Activated CD8-positive, alpha-beta memory T cell treated with anti-CD3 and anti-CD28 coated beads, Interleukin-2, amount 50 U/mL, for 48 hours (primary cell): ENCODE measurements at regions not wholly inside any gene's neighbourhood (a gene's known extent, or its start where the extent isn't known, plus 50 kb on each side); places are given as distances from the start of the nearest gene placed in this dataset.
"Not testable (repeated sequence)": the region's sequence is repeated elsewhere in the genome, so short reads cannot be mapped to it uniquely, and the experiment has no call there.

Experiments
- DNase-seq: peaks from one replicate; pipeline ENCODE4 v3.0.0-alpha.2; 2020

DNA sequence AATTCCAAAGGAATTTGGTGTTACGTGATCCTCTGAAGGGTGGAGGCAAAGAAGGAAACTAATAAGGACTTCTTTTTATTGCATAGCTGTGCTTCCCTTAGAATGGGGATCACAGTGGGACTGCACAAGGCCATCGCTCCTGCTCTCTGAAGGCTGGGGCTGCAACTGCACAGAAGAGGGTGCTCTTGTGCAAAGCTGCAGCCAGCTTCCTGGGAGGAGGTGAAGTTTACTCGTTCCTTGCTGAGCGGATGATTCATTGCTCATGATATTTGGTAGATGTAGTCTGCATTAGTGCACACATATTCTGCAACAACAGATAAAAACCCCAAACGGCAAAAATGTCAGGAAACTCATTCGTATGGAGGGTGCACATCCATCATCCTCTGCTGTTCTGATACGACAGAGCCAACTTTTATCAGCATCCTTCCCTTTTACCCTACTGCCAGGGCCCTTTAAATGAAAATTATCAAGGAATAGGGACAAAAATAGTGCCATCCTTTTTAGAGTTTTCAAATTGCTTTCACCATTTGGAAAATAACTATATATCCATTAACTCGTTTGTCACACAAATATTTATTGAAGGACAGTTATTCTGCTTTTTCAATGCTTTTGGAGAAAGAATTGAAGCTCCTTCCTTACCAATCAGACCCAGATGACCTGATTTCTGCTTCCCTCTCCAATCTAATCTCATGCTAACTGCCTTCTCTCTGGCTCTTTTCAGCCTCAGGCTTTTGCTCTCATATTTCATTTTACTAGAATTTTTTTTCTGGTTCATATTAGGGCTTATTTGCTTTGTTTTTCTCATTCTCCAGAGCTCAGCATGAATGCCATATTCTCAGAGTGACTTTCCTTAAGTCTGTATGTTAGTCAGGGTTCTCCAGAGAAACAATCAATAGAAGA is 263.6 kb downstream of the DUSP10 start:
- peak; percentile 59 for DNase-seq

DNA sequence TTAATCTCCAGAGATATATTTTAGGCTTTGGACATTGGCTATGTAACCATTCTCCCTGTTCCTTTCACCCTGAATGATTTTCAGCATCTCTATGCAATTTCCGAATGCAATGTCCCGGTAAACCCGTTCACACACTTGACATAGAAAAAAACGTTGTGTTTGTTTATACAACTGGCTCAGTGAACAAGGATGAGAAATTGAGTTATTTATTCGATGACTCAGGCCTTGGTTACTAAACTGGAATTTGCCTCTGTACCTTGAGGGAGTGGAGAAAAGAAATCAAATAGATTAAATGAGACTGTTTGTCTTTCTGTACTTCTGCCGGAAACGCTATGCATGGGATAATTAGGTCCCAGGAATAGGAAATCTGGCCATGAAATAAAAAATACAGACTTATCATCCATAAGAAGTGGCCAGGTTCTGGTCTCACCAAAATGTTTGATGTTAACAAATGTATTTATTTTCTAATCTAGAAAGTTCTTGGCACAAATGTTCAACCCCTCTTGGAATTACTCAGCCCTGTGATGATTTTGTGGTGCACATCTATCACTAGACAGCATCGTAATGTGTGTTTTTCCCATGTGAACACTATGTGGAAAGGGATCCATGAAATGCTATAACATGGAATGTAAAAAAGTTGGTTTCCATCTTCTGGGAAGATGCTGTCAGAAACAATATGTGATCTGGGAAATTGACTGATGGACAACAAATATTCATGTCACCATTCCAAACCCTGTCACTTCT is 253.9 kb downstream of the DUSP10 start:
- DNase-seq, result no peak

DNA sequence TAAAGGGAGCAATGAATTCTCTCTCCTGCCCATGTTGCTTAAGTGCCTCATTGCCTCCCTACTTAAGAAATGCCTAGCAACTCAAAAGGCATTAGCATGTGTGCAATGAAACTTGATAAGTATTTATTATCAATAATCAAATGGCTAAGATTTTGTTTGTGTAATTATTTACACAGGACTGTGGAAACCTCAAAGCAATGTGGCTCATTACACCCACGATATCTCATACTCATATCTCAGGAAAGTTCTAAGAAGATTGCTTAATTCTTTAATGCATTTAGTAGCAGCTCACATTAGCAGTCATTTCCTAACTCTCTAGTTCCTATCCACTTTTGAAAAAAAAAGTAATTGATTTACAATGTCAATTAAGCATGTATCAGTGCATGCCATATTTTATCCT is 253.3 kb downstream of the DUSP10 start:
- DNase-seq, result no peak

DNA sequence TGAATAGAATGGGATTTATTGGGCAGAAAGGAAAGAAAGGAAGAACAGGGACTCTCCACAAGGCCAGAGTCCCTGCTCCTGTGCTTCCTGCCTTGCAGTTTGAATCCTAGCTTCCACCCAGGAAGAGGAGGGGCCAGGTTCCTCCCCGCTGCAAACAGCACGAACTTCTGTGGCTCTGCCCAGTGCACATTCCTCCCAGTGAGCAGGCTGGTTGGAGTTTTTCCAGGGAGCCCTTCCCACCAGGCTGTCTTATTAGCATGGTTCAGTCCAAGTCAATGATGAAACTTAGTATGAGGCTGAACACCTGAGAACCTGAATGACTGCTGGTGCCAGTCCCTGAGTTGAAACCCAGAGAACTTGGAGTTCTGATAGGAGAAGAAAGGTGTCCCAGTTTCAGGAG is 247.2 kb downstream of the DUSP10 start:
- DNase-seq, result no peak

DNA sequence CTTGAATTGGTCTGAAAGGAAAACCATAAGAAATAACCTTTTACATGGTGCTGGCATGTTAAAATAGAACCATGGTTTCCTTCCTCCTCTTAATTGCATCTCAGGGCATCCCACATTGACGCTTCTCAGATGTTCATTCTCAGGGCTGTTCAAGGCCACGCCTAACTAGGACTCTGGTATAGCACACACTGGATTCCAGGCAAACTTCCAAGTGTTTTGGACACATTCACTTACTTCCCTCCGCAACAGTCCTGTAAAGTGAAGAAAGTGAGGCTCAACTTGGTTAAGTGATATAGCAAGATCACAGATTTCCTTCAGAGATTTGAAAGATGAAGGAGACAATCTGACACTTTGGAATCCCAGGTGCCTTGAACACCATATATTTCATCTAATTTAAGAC is 244.8 kb downstream of the DUSP10 start:
- no peak for DNase-seq

DNA sequence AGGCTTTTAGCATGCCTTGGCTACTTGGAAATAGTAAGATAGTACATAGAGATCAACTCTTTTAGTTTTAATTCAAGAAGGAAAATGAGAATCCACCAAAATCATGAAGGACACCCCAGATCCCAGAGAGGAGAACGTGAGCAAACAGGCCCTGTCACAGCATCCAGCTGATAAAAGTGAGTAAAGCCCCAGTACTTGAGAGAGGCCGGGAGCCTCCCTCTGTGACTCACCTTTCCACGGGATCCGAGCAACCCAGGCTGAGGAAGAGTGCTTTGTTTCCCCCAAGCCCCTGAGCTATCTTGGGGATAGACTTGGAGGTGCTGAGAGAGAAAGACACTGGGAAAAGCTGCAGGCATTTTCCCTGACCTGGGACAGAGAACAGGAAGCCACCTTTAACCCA is 238.6 kb downstream of the DUSP10 start:
- DNase-seq, result no peak

DNA sequence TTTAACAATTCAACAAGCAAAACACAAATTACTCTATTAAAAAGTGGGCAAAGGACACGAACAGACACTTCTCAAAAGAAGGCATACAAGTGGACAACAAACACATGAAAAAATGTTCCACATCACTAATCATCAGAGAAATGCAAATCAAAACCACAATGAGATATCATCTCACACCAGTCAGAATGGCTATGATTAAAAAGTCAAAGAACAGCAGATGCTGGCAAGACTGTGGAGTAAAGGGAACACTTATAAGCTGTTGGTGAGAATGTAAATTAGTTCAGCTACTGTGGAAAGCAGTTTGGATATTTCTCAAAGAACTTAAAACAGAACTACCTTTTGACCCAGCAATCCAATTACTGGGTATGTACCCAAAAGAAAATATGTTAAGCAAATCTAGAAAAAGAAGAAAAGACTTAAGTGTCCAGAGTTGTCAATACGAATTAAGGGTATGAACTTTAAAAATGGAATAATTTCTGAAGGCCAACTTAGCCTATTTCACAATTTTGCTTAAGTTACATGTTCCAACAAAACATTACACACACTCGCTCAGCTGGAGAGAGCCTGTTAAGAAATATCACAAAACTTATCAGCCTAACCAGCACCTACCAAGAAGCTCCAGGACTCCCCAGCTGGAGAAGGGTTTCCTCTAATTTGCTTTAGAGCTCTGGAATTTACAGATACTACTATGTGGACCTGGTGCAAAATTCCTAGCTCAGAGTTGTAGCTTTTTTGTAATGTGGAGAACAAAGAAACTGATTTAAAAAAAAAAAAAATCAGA is 232.1 kb downstream of the DUSP10 start:
- no peak for DNase-seq

DNA sequence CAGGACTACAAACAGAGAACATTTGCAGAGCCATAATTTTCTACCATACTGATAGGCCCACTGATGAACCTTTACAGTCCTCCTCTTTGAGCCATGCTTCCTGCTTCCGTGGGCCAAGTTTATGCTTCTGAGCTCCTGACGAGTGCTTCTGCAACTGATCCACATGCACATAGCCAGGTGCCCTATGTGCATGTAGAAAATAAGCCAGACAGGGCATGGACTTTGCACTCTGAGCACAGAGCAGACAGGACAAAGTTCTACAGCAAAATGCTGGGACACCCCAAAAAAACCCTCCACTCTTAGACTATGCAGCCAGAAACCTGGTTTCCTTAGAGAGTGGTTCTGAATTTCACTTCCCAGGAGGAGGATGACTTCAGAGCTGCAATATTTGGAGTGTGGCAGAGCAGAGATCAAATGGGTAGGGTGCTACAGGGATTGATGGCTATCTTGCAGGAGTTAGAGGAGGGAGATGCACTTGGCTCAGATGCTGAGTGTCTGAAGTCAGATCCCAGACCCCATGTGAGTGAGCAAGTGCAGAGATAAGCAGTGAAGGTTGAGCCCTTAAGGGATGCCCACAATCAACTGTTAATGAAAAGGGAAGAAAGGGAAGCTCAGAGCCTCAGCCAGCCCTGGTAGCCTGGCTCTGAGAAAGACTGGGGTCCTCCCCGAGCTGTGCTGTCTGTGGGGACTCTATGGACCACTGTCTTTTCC is 230.9 kb downstream of the DUSP10 start:
- DNase-seq, result no peak

DNA sequence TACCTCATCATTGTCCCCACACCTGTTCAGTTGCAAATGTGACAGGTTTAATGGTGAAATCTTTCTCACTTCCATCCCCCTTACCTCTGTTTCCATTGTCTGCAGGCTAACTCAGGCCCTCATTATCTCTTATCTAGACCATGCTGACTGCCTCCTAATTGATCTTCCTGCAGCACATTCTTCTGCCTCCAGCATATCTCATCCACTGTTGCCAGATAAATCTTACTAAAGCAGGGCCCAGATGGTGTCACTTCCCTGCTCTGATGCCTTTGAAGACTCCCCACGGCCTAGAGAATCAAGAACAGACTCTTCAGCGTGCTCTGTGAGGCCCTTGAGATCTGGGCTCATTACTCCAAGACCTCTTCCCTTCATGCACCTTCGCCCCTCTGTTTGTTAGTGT is 230.1 kb downstream of the DUSP10 start:
- DNase-seq, result no peak

DNA sequence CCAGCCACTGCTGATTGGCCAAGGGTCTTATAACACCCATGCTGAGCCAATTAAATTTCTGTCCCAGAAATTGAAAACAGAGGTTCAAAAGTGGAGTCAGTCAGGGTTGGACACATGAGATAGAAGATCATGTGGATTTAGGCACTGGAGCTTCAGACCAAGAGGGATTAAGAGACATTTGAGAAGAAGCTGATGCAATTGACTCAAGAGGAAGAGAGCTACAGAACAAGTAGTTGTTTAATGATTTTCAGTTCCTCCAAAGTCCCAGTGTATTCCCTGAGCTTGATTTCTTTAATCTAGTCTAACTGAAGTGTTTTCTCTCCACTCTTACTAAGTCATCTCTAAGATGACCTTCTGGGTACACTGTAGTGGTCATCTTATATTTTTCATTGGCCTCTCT is 227.1 kb downstream of the DUSP10 start:
- no peak for DNase-seq

DNA sequence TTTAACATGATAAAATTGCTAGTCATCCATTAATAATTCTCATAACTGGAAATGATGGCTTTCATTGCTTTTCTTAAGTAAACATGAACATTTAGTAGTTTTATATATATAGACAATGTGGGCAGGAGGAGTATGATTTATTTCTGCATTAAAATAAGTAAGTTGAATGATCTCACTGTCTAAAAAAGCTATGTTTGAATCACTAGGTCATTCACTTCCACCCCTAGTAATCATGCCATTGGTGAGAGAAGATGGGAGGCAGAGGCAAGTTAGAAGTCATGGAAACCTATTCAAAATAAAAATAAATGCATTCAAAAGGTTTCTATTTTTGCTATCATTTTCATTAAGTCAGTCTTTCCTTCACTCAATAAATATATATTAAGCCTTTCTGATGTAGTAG is 226.4 kb downstream of the DUSP10 start:
- no peak for DNase-seq

DNA sequence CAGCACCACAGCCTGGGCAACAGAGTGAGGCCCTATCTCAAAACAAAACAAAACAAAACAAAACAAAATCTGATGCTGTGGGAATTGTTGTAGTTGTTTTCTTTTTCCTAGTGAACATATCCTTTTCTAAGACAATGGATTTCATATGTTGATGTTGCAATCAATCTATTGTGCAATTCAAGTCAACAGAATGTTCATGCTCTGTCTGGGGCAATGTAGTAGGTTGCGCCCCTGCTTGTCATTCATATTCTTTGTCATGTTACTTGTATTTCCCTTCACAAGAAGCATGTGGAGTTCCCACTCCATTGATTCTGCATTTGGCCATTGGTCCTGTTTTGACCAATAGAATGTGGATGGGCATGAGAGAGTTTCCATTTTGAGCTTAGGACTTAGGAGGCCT is 223.9 kb downstream of the DUSP10 start:
- no peak for DNase-seq

DNA sequence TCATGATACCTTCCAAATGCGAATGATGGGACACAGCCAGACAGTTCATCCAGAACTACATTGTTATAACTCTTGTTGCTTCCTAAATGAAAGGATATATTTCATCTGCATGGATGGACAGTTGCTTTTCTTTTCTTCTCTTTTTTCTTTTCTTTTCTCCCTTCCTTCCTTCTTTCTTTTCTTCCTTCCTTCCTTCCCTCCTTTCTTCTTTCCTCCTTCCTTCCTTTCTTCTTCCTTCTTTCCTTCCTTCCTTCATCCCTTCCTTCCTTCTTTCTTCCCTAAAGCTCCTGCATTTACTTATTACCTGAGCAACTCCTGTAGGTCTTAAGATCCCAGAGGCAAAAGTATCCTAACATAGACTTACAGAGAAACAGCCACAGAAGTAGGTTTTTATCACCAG is 221.6 kb downstream of the DUSP10 start:
- no peak for DNase-seq

DNA sequence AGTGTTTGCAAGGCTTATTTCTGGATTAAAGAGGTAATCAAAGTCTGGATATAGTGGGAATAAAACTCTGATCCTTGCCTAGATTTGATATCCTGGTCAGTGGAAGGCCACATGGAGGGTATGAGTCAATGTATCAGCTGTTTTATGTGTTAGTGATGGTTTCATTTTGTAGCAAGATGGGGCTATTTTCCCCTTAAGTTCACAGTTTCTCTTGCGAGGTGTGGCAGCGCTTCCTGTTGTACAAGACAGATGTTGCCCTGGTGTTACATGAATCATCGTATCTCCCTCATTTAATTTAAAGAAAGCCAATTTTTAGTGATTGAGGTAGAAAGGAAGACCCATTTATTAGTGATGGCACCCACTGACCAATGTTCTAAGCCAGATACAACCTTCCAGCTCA is 220.2 kb downstream of the DUSP10 start:
- DNase-seq, result no peak

DNA sequence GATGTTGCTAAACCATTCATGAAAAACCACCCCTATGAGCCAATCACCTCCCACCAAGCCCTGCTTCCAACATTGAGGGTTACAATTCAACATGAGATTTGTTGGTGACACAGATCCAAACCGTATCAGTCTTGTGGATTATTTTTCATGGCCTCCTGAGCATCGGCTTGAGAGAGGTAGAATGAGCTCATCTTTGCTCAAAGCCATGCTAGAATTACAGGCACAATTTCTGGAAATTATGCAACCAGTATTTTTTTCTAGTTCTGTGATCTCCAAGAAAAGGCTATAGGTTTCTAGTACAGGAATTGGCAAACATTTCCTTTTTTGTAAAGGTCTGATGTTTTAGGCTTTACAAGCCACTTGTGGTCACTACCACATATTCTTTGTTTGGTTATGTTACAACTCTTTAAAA is 219.4 kb downstream of the DUSP10 start:
- DNase-seq, result no peak

DNA sequence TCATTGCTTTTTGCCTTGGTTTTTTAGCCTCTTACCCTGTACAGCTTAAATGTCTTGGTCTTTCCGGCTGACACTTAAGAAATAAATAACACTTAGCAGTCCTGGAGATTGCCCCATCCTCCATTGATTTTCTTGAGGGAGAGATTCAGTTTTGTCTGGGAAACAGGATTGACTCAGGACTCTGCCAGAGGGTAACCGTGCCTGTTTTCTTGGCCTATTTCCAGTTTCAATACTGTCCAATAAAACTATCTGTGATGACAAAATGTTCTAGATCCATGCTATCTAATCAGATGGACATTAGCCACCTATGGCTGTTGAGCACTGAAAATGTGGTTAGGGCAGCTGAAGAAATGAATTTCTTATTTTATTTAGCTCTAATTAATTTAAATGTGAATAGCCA is 216.1 kb downstream of the DUSP10 start:
- no peak for DNase-seq

DNA sequence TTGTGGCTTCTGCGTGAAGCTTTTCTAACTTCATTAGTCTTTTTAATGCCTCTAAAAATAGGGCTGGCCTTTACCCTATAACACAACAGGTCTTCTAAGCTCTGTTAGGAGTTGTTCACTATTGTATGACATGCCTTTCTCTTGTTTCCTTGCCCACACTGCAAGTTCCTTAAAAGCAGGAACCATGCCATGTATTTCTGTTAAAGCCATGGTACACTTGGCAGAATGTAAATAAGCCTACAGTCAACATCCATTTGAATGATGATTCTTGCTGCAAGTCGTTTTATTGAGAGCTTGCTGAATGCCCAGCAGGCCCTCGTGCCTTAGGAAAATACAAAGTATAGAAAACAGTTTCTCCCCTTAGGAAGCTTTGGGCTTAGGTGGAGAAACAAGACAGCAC is 214.6 kb downstream of the DUSP10 start:
- DNase-seq, result no peak

DNA sequence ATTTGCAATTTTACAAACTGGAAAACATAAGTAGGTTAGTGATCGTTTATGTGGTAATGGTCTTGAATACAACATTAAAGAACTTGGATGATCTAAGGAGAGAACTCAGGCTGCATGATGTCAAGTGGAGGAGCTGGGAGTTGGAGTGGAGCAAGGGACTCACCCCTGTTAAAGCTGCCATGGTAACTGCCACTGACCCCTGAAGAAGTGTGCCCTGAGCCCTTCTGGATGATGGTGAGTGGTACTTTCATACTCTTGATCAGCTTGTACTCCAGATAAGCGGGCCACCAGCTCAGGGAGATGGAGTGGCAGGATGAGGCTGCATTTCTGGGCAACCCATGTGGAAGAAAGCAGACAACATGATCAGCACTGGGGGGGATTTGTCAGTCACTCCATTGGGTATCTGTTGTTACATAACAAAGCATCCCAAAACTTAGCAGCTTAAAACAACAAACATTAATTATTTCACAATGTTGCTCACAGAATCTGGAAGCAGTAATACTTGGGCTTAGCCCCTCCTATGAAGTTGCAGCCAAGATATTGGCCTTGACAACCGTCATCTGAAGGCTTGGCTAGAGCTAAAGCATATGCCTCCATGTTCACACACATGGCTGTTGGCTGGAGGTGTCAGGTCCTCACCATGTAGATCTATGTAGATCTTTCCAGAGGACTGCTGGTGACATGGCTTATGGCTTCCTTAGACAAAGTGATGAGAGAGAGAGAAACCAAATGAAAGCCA is 213.8 kb downstream of the DUSP10 start:
- DNase-seq, result no peak

DNA sequence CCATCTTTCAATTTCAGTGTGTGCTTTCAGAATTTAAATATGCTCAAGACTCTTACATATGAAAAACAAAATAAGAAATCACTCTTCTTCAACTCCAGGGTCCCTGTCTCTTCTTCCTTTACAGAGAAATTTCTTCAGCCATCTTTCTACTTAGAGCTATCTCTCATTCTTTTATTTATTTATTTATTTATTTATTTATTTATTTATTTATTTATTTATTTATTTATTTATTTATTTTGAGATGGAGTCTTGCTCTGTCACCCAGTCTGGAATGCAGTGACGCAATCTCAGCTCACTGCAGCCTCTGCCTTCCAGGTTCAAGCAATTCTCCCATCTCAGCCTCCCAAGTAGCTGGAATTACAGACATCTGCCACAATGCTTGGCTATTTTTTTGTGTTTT is 211.7 kb downstream of the DUSP10 start:
- not testable (repeated sequence) for DNase-seq

DNA sequence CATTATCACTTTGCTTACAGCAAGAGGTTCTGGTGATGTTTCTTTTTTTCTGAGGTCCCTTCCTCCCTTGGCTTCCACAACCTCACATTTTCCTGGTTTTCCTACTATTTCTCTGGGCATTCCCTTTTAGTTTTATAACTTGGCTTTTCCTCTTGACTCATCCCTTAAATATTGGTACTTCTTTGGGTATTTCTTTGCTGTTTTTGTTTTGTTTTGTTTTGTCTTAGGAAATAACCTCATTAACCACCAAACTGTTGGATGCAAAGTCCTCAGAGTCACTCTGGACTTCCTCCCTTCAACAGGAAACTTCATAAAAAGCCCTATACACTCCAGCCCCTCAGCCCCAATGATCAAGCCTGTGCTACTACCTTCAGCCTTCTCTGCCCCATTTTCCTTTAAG is 211.1 kb downstream of the DUSP10 start:
- DNase-seq, result no peak

DNA sequence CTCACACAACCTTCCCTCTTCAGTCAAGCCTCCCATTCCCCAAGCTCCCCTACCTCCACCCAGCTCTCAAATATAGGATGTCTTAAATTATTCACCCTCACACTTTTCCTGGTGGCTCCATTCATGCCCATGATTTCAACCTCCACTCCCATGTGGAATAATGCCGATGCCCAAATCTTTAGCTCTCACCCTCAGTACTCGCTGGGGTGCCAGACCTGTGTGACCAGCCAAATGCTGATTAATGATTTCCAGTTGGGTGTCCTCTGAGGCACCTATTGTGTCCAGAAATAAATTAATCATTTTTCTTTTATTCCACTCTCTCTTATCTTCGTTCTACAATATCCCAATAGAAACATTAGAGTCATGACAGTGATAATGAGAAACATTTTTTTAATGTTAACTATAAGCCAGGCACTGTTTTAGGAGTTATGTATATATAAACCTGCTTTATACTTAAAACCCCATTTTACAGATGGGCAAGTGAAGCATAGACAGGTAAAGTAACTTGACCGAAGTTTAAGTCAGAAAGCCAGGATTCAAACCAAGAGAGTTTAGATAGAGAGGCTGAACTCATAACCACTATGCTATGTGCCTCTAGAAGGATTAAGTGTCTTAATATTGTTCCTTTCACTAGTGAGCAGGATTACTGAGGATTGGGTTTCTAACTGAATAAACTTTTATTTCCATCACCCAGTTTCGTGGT is 209.7 kb downstream of the DUSP10 start:
- DNase-seq, result no peak

DNA sequence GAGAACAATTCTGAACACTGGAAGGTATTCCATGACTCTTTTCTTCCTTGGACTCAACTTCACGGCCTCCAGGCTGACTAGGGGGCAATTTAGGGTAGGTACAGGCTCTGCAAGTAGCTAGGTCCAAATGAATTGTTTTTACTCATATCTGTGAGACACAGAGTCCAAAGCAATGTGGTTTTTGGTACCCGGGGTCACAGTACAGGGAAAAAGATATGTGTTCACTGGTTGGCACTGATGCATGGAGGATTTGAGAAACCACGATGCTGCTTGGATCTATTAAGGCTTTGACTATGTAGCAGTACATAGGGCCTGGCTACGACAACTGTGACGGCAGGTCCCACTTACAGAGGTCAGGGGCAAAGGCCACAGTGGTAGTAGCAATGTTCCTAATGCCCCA is 200.6 kb downstream of the DUSP10 start:
- DNase-seq, result no peak
